HCT116 (cell line): ENCODE measurements at regions not wholly inside any gene's neighbourhood (a gene's known extent, or its start where the extent isn't known, plus 50 kb on each side); places are given as distances from the start of the nearest gene placed in this dataset.

Experiments
- ATAC-seq: fragments of 200-7000 bp; cut with Tn5 transposase; 2 replicates; pipeline ENCODE4 v1.9.1; 2020; ENCODE audit warnings: mild to moderate bottlenecking, moderate library complexity
- BruUV-seq: library from RNA; stranded (reverse); fragments of 400-500 nt; replicated peaks from 2 replicates; lab custom pipeline; 2021; lab: Mats Ljungman, UMichigan
- CTCF ChIA-PET: fragments of 300-600 bp; sonication (Branson Sonifier 250); formaldehyde crosslinking; loops from one replicate; lab custom pipeline; 2021; ENCODE audit warnings: antibody characterized with exemption; lab: Charles Lee
- POLR2A ChIA-PET: fragments of 300-600, 350-600 bp; sonication (Branson Sonifier 250); formaldehyde crosslinking; loops from one replicate; lab custom pipeline; 2021; ENCODE audit warnings: antibody characterized with exemption; lab: Charles Lee
- RAD21 ChIA-PET, 2 experiments: fragments of 300-600 bp; sonication (Branson Sonifier 250); formaldehyde crosslinking; loops; one replicate each; lab custom pipeline; 2023; ENCODE audit warnings: low total read pairs in 2 of 2; ENCODE audit not compliant: uncharacterized antibody in 2 of 2, unreplicated experiment in 2 of 2, low non-redundant PET in 1 of 2; lab: Charles Lee
- DNase-seq: peaks from one replicate; pipeline ENCODE4 v3.0.0-alpha.2; 2010; ENCODE audit warnings: low read depth, low spot score
- H2AFZ ChIP-seq: fragments of 200-600 bp; shearing (Covaris generic), sonication (generic); 2 replicates; pipeline ENCODE4 v1.6.1; 2017; ENCODE audit warnings: low read depth, mixed run types, mixed read lengths, antibody characterized with exemption, low read length; ENCODE audit not compliant: poor library complexity, severe bottlenecking
- H3K27ac ChIP-seq: 2 replicates; pipeline ENCODE4 v1.5.1; 2012; ENCODE audit warnings: low read depth, low read length
- H3K27me3 ChIP-seq: fragments of 200-600 bp; sonication (generic); 2 replicates; pipeline ENCODE4 v1.6.1; 2016; ENCODE audit warnings: mixed run types, low read length, mixed read lengths; ENCODE audit not compliant: insufficient read depth
- H3K36me3 ChIP-seq, 2 experiments: fragments of 200-500 bp in 1 of 2; fragments of 200-600 bp in 1 of 2; sonication (Bioruptor generic) in 1 of 2; sonication (generic) in 1 of 2; 2 replicates each; pipeline versions ENCODE4 v1.5.1 to v1.6.1; 2014 to 2016; ENCODE audit warnings: low read length in 2 of 2, inconsistent platforms in 1 of 2, mixed read lengths in 1 of 2, mixed run types in 1 of 2; ENCODE audit not compliant: insufficient read depth in 2 of 2, control insufficient read depth in 1 of 2
- H3K4me1 ChIP-seq, 2 experiments: fragments of 200-600 bp in 1 of 2; sonication (generic) in 1 of 2; 2 replicates each; pipeline versions ENCODE4 v1.5.1 to v1.6.1; 2012 to 2017; ENCODE audit warnings: low read length in 2 of 2, inconsistent platforms in 1 of 2, mild to moderate bottlenecking in 1 of 2, mixed read lengths in 1 of 2, mixed run types in 1 of 2, moderate library complexity in 1 of 2; ENCODE audit not compliant: insufficient read depth in 2 of 2, control insufficient read depth in 1 of 2
- H3K4me2 ChIP-seq: fragments of 200-600 bp; sonication (generic); 2 replicates; pipeline ENCODE4 v1.6.1; 2017; ENCODE audit warnings: mixed run types, low read length, mixed read lengths
- H3K4me3 ChIP-seq, 2 experiments: fragments of 200-600 bp in 1 of 2; sonication (generic) in 1 of 2; replicated peaks in 1 of 2; 2 replicates each; pipeline ENCODE4 v1.5.1; 2011 to 2016; ENCODE audit warnings: low read length in 2 of 2, control low read depth in 1 of 2, low read depth in 1 of 2, mild to moderate bottlenecking in 1 of 2, mixed read lengths in 1 of 2, mixed run types in 1 of 2
- H3K79me2 ChIP-seq: fragments of 200-600 bp; sonication (generic); 2 replicates; pipeline ENCODE4 v1.6.1; 2017; ENCODE audit warnings: mild to moderate bottlenecking, mixed run types, low read length, moderate library complexity, mixed read lengths; ENCODE audit not compliant: insufficient read depth
- H3K9ac ChIP-seq: fragments of 200-600 bp; sonication (generic); 2 replicates; pipeline ENCODE4 v1.6.1; 2016; ENCODE audit warnings: low read length, mixed read lengths
- H3K9me2 ChIP-seq: fragments of 200-600 bp; sonication (generic), shearing (Covaris generic); 2 replicates; pipeline ENCODE4 v1.6.1; 2017; ENCODE audit warnings: mixed run types, mild to moderate bottlenecking, moderate library complexity; ENCODE audit not compliant: insufficient read depth
- H3K9me3 ChIP-seq, 2 experiments: fragments of 200-500 bp in 1 of 2; fragments of 200-600 bp in 1 of 2; sonication (Bioruptor generic) in 1 of 2; sonication (generic) in 1 of 2; 2 replicates each; pipeline ENCODE4 v1.6.1; 2014 to 2017; ENCODE audit warnings: low read length in 2 of 2, mixed read lengths in 2 of 2, inconsistent platforms in 1 of 2, low read depth in 1 of 2, mild to moderate bottlenecking in 1 of 2, mixed run types in 1 of 2, moderate library complexity in 1 of 2; ENCODE audit not compliant: control insufficient read depth in 1 of 2, insufficient read depth in 1 of 2
- H4K20me1 ChIP-seq: fragments of 200-600 bp; sonication (generic), shearing (Covaris generic); 2 replicates; pipeline ENCODE4 v1.6.1; 2017; ENCODE audit warnings: mixed run types, mild to moderate bottlenecking, moderate library complexity; ENCODE audit not compliant: insufficient read depth
- CBX3 ChIP-seq: IDR thresholded peaks from 2 replicates; pipeline ENCODE4 v1.6.1; 2012; ENCODE audit warnings: low read depth
- CEBPB ChIP-seq: IDR thresholded peaks from 2 replicates; pipeline ENCODE4 v1.6.1; 2012; ENCODE audit warnings: low read depth
- EGR1 ChIP-seq: IDR thresholded peaks from 2 replicates; pipeline ENCODE4 v1.6.1; 2012; ENCODE audit warnings: low read depth
- EZH2phosphoT487 ChIP-seq: fragments of 200-600 bp; IDR thresholded peaks from 2 replicates; pipeline ENCODE4 v1.6.1; 2018; ENCODE audit warnings: antibody characterized with exemption, borderline replicate concordance
- JUND ChIP-seq: IDR thresholded peaks from 2 replicates; pipeline ENCODE4 v1.6.1; 2012
- POLR2A ChIP-seq: IDR thresholded peaks from 2 replicates; pipeline ENCODE4 v1.7.0; 2011; ENCODE audit warnings: borderline replicate concordance; ENCODE audit not compliant: insufficient read depth, insufficient read length; ENCODE audit errors: extremely low read depth
- POLR2AphosphoS5 ChIP-seq: IDR thresholded peaks from 2 replicates; pipeline ENCODE4 v1.6.1; 2011; ENCODE audit warnings: mild to moderate bottlenecking, low read depth, low read length, moderate library complexity
- SP1 ChIP-seq: IDR thresholded peaks from 2 replicates; pipeline ENCODE4 v1.6.1; 2012; ENCODE audit warnings: low read depth
- SRF ChIP-seq: IDR thresholded peaks from 2 replicates; pipeline ENCODE4 v1.6.1; 2012; ENCODE audit warnings: low read depth
- YY1 ChIP-seq: IDR thresholded peaks from 2 replicates; pipeline ENCODE4 v1.6.1; 2011; ENCODE audit warnings: low read length, low read depth, moderate library complexity, mild to moderate bottlenecking; ENCODE audit not compliant: insufficient replicate concordance; ENCODE audit errors: extremely low read depth
- ZFX ChIP-seq: fragments of 450-650 bp; IDR thresholded peaks from 2 replicates; pipeline ENCODE4 v1.6.1; 2017
- intact Hi-C: fragments of 100-400 bp; cut with micrococcal nuclease; formaldehyde crosslinking; loops from 2 replicates; pipeline ENCODE4 v1.10.0; 2022
- TF ChIP-seq, protein P1 (sequence below): IDR thresholded peaks from 2 replicates; pipeline ENCODE4 v1.6.1; 2012; ENCODE audit warnings: low read depth
- TF ChIP-seq, protein P2 (sequence below): IDR thresholded peaks from 2 replicates; pipeline ENCODE4 v1.6.1; 2011; ENCODE audit warnings: mild to moderate bottlenecking, low read length, moderate library complexity; ENCODE audit not compliant: insufficient replicate concordance; ENCODE audit errors: extremely low read depth
- TF ChIP-seq, protein P3 (sequence below): IDR thresholded peaks from 2 replicates; pipeline ENCODE4 v1.6.1; 2012

DNA sequence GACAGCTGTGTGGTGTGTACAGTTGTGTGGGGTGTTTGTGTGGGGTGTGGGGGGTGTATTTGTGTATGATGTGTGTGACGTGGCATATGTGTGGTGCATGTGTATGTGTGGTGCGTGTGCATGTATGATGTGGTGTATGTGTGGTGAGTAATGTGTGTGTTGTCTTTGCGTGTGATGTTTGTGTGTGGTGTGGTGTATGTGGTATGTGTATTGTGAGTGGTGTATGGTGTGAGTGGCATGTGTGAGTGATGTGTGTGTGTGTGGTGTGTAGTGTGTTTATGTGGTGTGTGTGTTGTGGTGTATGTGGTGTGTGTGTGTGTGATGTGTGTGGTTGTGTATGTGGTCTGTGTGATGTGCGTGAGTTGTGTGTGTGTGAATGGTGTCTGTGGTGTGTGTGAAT, 191.1 kb downstream of the MELK start (continued):
- no peak for TF ChIP-seq YY1
- TF ChIP-seq EZH2phosphoT487: no peak

DNA sequence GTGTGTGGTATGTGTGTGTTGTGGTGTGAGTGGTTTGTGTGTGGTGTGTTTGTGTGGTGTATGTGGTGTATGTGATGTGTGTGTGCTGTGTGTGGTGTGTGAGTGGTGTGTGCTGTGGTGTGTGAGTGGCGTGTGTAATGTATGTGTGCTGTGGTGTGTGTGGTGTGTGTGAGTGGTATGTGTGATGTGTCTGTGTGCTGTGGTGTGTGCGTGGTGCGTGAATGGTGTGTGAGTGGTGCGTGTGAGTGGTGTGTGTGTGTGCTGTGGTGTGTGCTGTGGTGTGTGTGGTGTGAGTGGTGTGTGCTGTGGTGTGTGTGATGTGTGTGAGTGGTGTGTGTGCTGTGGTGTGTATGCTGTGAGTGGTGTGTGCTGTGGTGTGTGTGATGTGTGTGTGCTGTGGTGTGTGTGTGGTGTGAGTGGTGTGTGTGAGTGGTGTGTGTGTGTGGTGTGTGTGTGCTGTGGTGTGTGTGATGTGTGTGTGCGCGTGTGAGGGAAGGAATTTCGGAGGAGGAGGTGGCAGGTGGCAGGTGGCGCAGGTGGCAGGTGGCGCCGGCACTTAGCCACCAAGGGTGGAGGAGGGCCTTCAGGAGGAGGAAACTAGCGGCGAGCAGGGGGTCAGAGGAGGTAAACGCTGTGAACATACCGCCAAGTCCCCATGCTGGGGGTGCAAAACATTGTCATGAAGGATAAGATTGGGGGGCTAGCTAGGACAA, 191.8 kb downstream of the MELK start:
- intact Hi-C loops: no loop called here
- no TSS peak for BruUV-seq
- Histone ChIP-seq H3K4me3 (peak overlapping the region in 1 of 2 experiments; percentile 73; a peak in 2 of 4 replicates), H3K9me3 (no peaks in the 10 kb centered on the region; a peak in 1 of 4 replicates), H3K36me3 (no peaks in the 10 kb centered on the region), H3K27ac (peak overlapping the region; percentile 82), H3K4me2 (peak overlapping the region; percentile 96)
- no peak for DNase-seq
- POLR2A ChIA-PET: interaction anchor here (0.7 kb wide), 1 partner anchor 8 kb away, joined by 3 read pairs; no protein-coding TSS in a partner anchor
- TF ChIP-seq SRF (no peak), EGR1 (no peak), SP1 (no peak), CBX3 (no peak), POLR2AphosphoS5 (no peak), ZFX (no peak), EZH2phosphoT487 (no peak), CEBPB (no peak), YY1 (no peak), JUND (no peak), POLR2A (no peak)
- TF ChIP-seq, protein P1, sequence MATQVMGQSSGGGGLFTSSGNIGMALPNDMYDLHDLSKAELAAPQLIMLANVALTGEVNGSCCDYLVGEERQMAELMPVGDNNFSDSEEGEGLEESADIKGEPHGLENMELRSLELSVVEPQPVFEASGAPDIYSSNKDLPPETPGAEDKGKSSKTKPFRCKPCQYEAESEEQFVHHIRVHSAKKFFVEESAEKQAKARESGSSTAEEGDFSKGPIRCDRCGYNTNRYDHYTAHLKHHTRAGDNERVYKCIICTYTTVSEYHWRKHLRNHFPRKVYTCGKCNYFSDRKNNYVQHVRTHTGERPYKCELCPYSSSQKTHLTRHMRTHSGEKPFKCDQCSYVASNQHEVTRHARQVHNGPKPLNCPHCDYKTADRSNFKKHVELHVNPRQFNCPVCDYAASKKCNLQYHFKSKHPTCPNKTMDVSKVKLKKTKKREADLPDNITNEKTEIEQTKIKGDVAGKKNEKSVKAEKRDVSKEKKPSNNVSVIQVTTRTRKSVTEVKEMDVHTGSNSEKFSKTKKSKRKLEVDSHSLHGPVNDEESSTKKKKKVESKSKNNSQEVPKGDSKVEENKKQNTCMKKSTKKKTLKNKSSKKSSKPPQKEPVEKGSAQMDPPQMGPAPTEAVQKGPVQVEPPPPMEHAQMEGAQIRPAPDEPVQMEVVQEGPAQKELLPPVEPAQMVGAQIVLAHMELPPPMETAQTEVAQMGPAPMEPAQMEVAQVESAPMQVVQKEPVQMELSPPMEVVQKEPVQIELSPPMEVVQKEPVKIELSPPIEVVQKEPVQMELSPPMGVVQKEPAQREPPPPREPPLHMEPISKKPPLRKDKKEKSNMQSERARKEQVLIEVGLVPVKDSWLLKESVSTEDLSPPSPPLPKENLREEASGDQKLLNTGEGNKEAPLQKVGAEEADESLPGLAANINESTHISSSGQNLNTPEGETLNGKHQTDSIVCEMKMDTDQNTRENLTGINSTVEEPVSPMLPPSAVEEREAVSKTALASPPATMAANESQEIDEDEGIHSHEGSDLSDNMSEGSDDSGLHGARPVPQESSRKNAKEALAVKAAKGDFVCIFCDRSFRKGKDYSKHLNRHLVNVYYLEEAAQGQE: no peak
- TF ChIP-seq, protein P2, sequence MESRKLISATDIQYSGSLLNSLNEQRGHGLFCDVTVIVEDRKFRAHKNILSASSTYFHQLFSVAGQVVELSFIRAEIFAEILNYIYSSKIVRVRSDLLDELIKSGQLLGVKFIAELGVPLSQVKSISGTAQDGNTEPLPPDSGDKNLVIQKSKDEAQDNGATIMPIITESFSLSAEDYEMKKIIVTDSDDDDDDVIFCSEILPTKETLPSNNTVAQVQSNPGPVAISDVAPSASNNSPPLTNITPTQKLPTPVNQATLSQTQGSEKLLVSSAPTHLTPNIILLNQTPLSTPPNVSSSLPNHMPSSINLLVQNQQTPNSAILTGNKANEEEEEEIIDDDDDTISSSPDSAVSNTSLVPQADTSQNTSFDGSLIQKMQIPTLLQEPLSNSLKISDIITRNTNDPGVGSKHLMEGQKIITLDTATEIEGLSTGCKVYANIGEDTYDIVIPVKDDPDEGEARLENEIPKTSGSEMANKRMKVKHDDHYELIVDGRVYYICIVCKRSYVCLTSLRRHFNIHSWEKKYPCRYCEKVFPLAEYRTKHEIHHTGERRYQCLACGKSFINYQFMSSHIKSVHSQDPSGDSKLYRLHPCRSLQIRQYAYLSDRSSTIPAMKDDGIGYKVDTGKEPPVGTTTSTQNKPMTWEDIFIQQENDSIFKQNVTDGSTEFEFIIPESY: no peak
- TF ChIP-seq, protein P3, sequence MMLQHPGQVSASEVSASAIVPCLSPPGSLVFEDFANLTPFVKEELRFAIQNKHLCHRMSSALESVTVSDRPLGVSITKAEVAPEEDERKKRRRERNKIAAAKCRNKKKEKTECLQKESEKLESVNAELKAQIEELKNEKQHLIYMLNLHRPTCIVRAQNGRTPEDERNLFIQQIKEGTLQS: no peak
- TF ChIP-seq, all 23 proteins: peak for 0
- no peak overlapping the region for H2AFZ ChIP-seq
- no peak overlapping the region for H3K9ac ChIP-seq
- H3K79me2 ChIP-seq: no peaks in the 10 kb centered on the region
- no peaks in the 10 kb centered on the region for H3K9me2 ChIP-seq
- ChIA-PET RAD21 (no interaction called here), CTCF (no interaction called here)
- peaks cover 40% of the 10 kb centered on the region for H3K27me3 ChIP-seq
- peaks cover 0 to 20% of the 10 kb centered on the region in 2 experiments; a peak in 1 of 4 replicates for H3K4me1 ChIP-seq
- no peak for ATAC-seq
- H4K20me1 ChIP-seq: no peaks in the 10 kb centered on the region
